Anterior cingulate cortex (tissue), 58 donors: ENCODE measurements at regions not wholly inside any gene's neighbourhood (a gene's known extent, or its start where the extent isn't known, plus 50 kb on each side); places are given as distances from the start of the nearest gene placed in this dataset.
A peak's percentile ranks its signal among the peaks of the same experiment; 100 is the strongest.
"Not testable (repeated sequence)": the region's sequence is repeated elsewhere in the genome, so short reads cannot be mapped to it uniquely, and the experiment has no call there.

Experiments
- DNase-seq, 58 donors: peaks; one replicate each; lab custom pipeline; 2025; lab: John Stamatoyannopoulos, UW

DNA sequence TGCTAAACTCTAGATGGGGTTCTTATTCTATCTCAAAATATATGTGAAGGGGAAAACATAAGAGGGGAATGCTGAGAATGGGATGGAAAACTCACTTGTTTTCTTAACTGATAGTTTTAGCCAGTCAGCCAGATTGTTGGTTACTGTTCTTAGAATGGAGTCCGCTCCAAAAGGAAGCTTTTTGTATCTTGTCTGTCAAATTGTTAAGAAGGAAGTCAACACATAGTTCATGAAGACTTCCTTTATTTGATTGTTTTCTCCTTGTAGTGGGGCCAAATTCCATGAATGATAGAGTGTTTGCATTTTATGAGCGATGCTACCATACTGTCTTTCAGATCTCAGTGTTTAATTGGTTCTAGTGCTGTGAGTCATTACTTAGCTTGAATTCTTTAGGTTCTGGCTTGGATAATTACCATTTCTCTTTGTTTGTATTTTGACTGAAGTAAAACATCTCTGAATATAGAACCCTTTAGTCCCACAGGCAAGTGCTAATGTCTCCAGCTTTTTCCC is 98.3 kb upstream of the GOT2 start:
- DNase-seq = no peak

DNA sequence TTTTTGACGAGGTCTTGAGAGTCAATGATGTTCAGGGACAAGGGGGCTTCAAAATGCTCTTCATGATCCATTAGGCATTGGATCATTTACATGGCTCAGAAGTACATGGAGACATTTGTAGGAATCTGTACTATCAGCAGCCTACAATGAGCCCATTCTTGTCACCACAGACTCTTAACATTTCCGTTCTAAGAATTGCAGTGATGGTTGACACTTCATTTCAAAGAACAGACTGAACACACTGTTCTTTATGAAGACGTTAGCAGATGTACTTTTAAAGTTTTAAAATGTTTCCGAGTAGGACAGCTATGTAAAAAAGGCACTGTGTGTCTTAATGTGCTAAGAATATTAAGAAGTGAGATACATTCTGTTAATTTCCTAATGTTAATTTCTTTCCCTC is 97.3 kb upstream of the GOT2 start:
- DNase-seq = no peak

DNA sequence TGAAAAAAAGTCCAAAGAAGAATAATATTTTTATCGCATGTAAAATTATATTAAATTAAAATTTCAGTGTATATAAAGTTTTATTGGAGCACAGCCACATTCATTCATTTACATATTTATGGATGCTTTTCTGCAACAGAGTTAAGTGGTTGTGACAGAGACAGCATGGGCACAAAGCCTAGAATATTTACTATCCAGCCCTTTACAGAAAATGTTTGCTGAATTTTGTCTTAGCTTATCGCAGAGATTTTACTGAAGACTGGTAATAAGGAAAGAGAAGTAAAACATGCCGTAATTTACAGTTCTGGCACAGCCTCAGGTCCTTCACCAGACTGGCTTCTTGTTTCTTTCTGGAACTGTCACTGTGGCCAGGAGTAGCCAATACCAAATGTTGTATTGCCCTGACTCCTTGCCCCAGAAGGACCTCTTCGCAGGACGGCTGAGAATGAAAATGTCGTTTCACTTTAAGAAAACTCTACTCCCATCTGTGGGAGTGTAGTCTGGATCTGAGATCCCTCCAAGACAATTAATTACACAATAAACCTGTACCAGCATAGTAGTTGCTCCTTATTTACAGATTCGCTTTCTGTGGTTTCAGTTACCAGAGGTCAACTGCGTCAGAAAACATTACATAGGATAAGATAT is 94.9 kb upstream of the GOT2 start:
- DNase-seq = no peak

DNA sequence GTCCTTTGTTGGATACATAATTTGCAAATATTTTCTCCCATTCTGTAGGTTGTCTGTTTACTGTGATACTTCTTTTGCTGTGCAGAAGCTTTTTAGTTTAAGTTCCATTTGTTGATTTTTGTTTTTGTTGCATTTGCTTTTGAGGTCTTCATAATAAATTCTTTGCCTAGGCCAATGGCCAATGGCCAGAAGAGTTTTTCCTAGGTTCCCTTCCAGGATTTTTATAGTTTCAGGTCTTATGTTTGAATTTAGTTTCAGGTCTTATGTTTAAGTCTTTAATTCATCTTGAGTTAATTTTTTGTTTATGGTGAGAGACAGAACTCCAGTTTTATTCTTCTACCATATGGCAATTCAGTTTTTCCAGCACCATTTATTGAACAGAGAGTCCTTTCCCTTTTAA is 90.1 kb upstream of the GOT2 start:
- DNase-seq = no peak

DNA sequence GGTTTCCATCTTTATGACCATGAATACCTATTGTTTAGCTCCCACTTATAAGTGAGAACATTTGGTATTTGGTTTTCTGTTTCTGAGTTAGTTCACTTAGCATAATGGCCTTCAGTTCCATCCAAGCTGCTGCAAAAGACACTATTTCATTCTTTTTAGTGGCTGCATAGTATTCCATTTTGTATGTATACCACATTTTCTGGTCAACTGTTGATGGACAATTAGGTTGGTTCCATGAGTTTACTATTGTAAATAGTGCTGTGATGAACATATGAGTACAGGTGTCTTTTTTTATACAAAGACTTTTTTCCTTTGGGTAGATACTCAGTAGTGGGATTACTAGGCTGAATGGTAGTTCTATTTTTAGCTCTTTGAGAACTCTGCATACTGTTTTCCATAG is 87.8 kb upstream of the GOT2 start:
- DNase-seq = no peak

DNA sequence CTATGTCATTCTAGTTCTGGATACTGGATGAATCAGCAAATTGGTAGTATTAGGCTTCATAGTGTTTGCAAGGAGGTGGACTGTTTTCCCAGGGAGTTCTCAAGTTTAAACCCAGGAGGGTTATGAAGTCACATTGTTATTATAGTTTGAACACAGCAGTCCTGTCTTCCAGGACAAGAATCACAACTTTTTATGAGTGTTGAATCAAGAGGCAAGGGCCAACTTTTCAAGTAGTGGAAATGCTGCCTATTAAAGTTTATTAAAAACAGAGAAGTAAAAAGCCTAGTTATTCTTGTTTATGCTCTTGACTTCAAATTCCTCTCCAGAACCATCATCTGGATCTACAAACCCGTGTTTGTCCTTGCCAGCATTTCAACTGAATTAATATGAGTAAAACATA is 86.3 kb upstream of the GOT2 start:
- DNase-seq = no peak

DNA sequence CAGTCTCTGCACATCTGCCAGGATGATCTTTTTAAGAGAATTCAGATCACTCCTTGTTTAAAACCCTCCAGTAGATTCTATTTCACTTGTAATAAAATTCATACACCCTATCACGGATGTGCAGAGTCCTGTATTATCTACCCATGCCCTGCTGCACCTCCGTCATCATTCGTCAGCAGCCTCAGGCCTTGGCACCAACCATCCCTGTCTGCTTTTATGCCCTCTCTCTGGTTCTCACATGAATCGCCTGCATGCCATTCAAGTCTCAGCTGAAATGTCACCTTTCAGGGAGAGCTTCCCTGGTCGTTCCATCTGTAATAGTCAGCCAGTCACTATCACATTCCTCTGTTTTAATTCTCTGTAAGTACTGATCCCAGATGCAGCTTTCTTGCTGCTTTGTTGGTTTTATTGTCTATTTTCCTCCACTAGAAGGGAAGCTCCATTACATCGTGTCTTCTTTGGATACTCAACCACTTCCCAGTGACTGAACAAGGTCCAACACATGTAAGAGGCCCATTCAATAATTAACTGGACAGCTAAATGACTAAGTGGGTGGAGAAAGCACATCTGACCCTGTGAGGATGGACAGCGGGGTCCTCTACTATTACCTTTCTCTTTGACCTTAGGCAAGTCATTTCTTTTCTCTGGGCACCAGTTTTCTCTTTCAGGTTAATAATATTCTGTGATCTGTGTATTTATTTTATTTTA is 81.2 kb upstream of the GOT2 start:
- DNase-seq = no peak

DNA sequence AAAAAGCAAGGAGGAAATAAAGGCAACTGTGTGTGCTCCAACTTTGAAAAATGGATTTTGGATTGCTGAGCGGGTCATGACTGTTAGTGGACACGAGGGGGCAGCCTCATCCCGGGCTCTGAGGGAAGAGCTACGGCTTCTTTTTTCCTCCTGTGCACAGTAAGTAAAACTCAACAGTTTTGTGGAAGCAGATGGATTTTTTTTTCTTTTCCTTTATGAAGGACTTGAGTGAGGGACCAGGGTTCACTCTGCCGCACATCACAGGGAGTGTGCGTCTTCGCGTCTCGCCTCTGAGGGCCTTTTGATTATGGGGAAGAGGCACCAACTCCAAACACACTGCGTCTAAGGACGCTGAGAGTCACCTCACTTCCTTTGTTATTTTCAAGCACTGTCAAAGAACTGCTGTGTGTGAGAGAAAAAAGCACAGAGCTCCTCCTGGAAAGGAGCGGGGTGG is 80.3 kb upstream of the GOT2 start:
- DNase-seq = peak in 43 of 58 donors; percentile 1 to 68 (median 11)

DNA sequence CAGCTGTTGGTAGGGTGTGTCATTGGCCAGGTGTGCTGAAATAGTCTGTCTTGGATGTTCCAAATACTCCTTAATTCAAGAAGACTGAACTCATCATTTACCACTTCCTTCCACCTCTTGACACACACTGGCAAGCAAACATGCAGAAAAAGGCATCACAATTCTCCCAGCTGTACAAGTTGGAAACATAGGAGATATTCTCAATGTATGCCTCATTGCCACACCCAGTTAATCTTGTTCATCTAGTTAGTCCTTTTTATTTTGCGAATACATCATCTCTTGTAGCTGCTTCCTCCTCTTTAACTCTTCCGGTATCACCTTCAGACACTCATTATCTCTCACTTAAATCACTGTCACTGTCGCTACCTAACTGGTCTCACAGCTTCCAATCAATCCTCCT is 75.1 kb upstream of the GOT2 start:
- no peak for DNase-seq

DNA sequence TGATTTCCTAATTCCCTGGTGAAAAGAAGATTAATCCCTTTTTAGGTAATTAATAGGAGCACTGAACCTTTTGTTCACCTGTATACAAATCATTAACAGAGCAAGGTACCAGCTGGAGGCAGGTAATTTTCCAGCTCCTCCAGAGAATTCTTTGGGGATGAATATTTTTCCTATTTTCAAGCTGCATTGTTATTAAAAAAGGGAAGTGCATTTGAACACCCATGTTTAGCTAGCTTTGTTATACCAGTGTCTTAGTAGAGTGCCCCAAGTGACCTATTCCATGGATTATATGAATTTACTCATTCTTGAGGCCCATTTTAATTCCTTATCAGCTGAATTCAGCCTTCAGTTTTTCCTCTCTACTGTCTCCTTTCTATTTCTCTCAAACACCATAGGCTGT is 73.2 kb upstream of the GOT2 start:
- no peak for DNase-seq

DNA sequence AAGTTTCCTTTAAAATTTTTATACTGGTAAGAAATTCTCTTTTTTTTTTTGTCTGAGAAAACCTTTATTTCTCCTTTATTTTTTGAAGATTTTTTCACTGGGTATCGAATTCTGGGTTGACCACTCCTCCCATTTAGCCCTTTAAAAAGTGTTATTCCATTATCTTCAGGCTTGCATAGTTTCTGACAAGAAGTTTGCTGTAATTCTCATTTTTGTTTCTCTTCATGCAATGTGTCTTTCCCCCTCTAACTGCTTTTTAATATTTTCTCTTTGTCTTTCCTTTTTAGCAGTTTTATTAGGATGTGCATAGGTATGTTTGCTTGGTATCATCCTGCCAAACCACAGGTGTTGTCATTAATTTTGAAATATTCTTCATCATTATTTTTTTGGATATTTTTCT is 67.7 kb upstream of the GOT2 start:
- no peak for DNase-seq

DNA sequence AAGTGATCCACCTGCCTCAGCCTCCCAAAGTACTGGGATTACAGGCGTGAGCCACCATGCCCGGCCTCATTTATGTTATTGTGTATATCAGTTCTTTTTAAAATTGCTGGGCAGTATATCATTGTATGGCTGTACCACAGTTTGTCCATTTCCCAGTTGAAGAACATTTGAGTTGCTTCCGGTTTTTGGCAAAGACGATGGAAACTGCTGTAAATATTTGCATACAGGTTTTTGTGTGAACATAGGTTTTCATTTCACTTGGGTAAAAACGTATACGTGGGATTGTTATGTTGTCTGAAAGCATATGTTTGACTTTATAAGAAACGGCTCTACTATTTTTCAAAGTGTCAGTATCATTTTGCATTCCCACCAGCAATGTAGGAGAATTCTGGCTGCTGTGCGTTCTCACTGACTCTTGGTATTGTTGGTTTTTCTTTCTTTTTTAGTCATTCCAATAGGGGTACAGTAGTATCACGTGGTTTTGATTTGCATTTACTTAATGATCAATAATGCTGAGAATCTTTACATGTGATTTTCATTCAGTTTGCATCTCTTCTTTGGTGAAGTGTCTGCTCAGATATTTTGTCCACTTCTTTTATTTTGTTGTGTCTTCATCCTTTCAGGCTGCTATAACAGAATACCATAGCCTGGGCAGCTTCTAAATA is 63.2 kb upstream of the GOT2 start:
- DNase-seq = no peak

DNA sequence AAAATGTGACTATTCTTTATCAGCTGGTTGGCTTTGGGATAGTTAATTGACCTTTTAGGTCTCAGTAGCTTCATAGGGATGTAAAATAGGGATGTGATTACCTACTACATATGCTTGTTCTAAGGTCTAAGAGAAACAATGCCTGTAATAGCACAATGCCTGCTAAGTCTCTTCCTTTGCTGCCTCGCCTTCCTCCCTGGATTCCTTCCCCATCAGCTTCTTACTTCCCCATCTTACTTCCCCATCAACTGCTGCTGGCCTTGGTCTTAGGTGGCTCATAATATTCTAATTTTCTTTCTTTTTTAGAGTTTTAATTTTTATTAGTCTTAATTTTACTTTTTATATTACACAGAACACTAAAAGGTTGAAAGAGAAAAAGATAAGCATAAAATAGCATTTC is 59.2 kb upstream of the GOT2 start:
- no peak for DNase-seq

DNA sequence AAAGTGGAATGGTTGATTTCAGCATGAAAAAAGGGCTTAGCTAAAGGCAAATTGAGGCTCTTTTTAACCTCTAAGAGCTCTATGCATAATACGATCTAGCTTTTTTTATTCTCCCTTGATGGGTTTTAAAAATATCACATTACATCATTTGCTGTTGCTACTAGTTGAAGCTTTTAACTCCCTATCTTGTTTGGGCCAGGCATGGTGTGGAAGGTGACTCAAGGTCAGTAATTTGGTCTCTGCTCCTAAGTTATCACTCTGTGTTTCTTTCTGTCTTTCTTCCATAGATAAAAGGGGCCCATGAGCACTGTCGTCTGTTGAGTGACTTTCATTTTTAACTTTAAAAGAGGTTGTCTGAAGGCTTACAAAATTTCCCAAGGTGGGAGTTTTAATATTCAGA is 58.1 kb upstream of the GOT2 start:
- DNase-seq = no peak

DNA sequence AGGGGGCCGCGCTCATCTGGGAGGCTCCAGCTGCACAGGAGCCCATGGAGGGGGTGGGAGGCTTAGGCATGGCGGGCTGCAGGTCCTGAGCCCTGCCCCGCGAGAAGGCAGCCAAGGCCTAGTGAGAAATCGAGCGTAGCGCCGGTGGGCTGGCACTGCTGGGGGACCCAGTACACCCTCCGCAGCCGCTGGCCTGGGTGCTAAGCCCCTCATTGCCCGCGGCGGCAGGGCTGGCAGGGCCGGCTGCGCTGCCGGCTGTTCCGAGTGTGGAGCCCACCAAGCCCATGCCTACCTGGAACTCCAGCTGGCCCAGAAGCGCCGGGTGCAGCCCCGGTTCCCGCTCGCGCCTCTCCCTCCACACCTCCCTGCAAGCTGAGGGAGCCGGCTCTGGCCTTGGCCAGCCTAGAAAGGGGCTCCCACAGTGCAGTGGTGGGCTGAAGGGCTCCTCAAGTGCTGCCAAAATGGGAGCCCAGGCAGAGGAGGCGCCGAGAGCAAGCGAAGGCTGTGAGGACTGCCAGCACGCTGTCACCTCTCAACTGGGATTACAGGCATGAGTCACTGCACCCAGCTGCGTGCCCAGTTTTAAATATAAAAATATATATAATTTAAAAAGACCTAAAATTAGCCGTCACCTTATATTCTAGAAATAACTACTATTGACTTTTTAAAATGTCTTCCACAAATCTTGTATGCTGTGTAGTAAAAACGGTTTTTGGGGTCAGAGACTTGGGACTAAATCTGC is 56.9 kb upstream of the GOT2 start:
- DNase-seq = not testable (repeated sequence)

DNA sequence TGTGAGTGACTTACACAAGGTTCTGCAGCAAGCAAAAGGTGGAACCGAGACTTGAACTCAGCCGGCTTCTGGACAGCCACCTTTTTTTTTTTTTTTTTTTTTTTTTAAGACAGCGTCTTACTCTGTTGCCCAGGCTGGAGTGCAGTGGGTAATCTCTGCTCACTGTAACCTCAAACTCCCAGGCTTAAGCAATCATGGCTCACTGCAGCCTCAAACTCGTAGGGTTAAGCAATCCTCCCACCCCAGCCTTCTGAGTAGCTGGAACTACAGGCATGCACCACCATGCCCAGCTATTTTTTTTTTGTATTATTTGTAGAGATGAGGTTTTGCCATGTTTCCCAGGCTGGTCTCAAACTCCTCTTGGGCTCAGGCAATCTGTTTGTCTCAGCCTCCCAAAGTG is 55.2 kb upstream of the GOT2 start:
- DNase-seq = no peak
